Omental fat pad (tissue), 3 donors: ENCODE measurements at regions not wholly inside any gene's neighbourhood (a gene's known extent, or its start where the extent isn't known, plus 50 kb on each side); places are given as distances from the start of the nearest gene placed in this dataset.

Experiments
- ATAC-seq: fragments of 150-250 bp; one replicate; pipeline ENCODE4 v1.9.1; 2016; ENCODE audit warnings: mild to moderate bottlenecking, moderate library complexity; ENCODE audit not compliant: low FRiP score
- DNase-seq: peaks from one replicate; pipeline ENCODE4 v3.0.0-alpha.2; 2019; ENCODE audit warnings: low spot score
- TF ChIP-seq, protein P1 (sequence below), 3 donors: fragments of 450-650 bp; IDR thresholded peaks; one replicate each; pipeline ENCODE4 v1.5.1; 2016 to 2017; ENCODE audit warnings: antibody characterized with exemption in 3 of 3, mild to moderate bottlenecking in 3 of 3, moderate library complexity in 2 of 3

- DNase-seq (no peak), ATAC-seq (no peak)
- TF ChIP-seq, protein P1, sequence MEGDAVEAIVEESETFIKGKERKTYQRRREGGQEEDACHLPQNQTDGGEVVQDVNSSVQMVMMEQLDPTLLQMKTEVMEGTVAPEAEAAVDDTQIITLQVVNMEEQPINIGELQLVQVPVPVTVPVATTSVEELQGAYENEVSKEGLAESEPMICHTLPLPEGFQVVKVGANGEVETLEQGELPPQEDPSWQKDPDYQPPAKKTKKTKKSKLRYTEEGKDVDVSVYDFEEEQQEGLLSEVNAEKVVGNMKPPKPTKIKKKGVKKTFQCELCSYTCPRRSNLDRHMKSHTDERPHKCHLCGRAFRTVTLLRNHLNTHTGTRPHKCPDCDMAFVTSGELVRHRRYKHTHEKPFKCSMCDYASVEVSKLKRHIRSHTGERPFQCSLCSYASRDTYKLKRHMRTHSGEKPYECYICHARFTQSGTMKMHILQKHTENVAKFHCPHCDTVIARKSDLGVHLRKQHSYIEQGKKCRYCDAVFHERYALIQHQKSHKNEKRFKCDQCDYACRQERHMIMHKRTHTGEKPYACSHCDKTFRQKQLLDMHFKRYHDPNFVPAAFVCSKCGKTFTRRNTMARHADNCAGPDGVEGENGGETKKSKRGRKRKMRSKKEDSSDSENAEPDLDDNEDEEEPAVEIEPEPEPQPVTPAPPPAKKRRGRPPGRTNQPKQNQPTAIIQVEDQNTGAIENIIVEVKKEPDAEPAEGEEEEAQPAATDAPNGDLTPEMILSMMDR (IDR thresholded peaks at IDR 0.05): no peak
Observed at GRCh38 chr3:10715886-10716285, 100.1 kb upstream of the SLC6A11 start.

GRCh38 chr3:10716964-10717363, 99.1 kb upstream of the SLC6A11 start:
- no peak for DNase-seq
- ATAC-seq: no peak
- TF ChIP-seq, protein P1 (IDR thresholded peaks at IDR 0.05): no peak

DNA sequence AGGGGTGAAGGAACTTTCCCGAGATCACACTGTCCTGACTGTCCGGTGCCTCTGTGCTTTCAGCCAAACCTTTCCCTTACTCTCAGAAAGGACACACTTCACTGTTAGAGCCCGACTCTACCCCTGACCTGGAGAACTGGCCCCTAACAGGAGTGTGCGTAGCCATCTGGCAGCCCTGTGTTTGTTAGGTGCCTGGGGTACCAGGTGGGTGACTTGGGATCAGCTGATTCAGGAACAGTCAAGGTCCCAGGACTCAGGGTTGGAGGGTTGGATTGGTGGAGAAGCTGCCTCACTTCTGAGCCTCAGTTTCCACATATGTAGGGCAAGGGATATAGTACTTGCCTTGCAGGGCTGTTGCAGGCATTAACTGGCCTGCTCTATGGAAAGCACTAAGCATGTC, 98.3 kb upstream of the SLC6A11 start:
- no peak for DNase-seq
- TF ChIP-seq, protein P1 (IDR thresholded peaks at IDR 0.05): no peak
- ATAC-seq: no peak

GRCh38 chr3:10721101-10721500, 94.9 kb upstream of the SLC6A11 start:
- ATAC-seq (no peak), DNase-seq (no peak)
- TF ChIP-seq, protein P1 (IDR thresholded peaks at IDR 0.05): no peak

DNA sequence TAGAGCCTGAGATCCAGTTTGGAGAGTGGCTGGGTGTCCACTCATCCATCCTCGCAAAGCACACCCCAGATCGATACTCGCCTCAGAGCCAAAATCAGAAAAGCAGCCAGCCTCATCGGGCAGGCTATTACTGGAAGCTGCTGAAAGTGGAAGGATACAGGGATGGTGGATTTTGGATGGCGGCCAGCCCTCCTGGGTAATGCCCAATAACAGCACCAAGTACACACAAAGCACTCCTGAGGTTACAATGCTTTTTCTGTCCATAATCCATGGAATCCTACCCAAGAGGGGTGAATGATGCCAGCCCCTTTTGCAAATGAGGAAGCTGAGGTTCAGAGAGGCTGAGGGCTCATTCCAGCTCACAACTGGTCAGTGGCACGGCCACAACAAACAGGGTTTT, 93.1 kb upstream of the SLC6A11 start:
- ATAC-seq (no peak), DNase-seq (no peak)
- TF ChIP-seq, protein P1 (IDR thresholded peaks at IDR 0.05): no peak

- TF ChIP-seq, protein P1 (IDR thresholded peaks at IDR 0.05): no peak
- ATAC-seq: no peak
- DNase-seq: no peak
Observed at GRCh38 chr3:10723991-10724390, 92.0 kb upstream of the SLC6A11 start.

DNA sequence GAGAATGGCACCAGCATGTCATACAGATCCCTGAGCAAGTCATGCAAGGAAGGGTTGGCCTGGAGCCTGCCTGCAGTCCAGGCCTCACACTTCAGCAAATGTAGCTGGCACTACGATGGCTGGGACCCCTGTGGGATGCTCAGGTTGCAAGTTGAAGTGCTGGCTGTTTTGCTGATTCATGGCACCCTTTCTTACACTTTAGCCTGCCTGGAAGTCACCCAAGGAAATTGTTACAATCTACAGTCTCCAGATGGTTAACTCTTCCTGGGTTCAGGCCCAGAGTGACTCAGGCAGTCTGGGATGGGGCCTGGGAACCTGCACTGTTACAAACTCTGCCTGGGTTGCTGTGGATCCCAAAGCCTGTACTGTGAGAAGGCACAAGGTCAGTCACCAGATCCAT, 91.0 kb upstream of the SLC6A11 start:
- TF ChIP-seq, protein P1 (IDR thresholded peaks at IDR 0.05): no peak
- DNase-seq (no peak), ATAC-seq (no peak)
